ENCODE measurements at regions not wholly inside any gene's neighbourhood (a gene's known extent, or its start where the extent isn't known, plus 50 kb on each side); places are given as distances from the start of the nearest gene placed in this dataset.

DNA sequence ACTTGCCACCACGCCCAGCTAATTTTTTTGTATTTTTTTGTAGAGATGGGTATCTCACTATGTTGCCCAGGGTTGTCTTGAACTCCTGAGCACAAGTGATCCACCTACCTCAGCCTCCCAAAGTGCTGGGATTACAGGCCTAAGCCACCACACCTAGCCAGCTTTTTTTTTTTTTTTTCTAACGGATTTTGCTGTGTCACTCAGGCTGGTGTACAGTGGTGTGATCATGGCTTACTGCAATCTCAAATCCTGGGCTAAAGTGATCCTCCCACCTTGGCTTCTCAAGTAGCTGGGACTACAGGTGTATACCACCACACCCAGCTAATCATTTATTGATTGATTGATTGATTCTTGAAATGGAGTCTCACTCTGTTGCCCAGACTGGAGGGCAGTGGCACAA, 106.0 kb upstream of the TRIM24 start:
- DNase-seq = no peak
- Mint-ChIP-seq H3K4me3 (no peak overlapping the region), H3K4me1 (no peaks in the 10 kb centered on the region), H3K27ac (no peak overlapping the region), H3K27me3 (no peaks in the 10 kb centered on the region), H3K9me3 (ENCODE audit: insufficient read depth) (peaks cover 4% of the 10 kb centered on the region)
- Histone ChIP-seq H4K20me1 (ENCODE audit: control insufficient read depth, insufficient read depth, low read length, poor library complexity, severe bottlenecking) (no peaks in the 10 kb centered on the region), H2AFZ (ENCODE audit: insufficient read depth, low read depth, low read length, poor library complexity, severe bottlenecking) (no peak overlapping the region), H3K9me3 (ENCODE audit: control extremely low read depth in 1 of 3, control insufficient read depth in 2 of 3, insufficient read depth in 1 of 3, low read length in 2 of 3) (peaks cover 0 to 16% (median 2%) of the 10 kb centered on the region in 3 donors), H3K27ac (ENCODE audit: low read length in 2 of 2) (no peak overlapping the region), H3K4me1 (ENCODE audit: control insufficient read depth in 2 of 2, insufficient read depth in 2 of 2, low read length in 2 of 2) (no peaks in the 10 kb centered on the region), H3K9ac (ENCODE audit: low read length) (no peak overlapping the region), H3K4me2 (replicated peaks; ENCODE audit: low read depth, low read length, poor library complexity, severe bottlenecking) (no peak overlapping the region), H3K4me3 (ENCODE audit: control extremely low read depth in 1 of 5, extremely low read depth in 1 of 5, insufficient read depth in 1 of 5, low read depth in 2 of 5, low read length in 4 of 5) (no peak overlapping the region), H3K27me3 (replicated peaks in 1 of 4; ENCODE audit: control extremely low read depth in 1 of 4, control insufficient read depth in 3 of 4, insufficient read depth in 4 of 4, low read length in 3 of 4) (no peaks in the 10 kb centered on the region), H3K79me2 (ENCODE audit: control insufficient read depth, insufficient read depth, low read length) (no peaks in the 10 kb centered on the region), H3K36me3 (replicated peaks in 1 of 2; ENCODE audit: control extremely low read depth in 1 of 2, control insufficient read depth in 1 of 2, extremely low read depth in 1 of 2, insufficient read depth in 2 of 2, low read length in 1 of 2) (no peaks in the 10 kb centered on the region)
- POLR2A ChIA-PET = no interaction called here
- no peak for TF ChIP-seq CTCF (IDR thresholded peaks at IDR 0.05)
- TF ChIP-seq EZH2 (IDR thresholded peaks at IDR 0.05; ENCODE audit: borderline replicate concordance, insufficient read depth, low read depth, low read length, poor library complexity, severe bottlenecking) = no peak
- no peak for ATAC-seq (ENCODE audit: low read depth)
- intact Hi-C loops (cut with micrococcal nuclease) = no loop called here
- CTCF ChIA-PET = no interaction called here
- no CpG with 5 or more reads among the region's 2 CpGs for WGBS (ENCODE audit: insufficient coverage)

GRCh38 chr7:138355254-138355653, 104.8 kb upstream of the TRIM24 start:
- Histone ChIP-seq H3K9me3 (ENCODE audit: control extremely low read depth in 1 of 3, control insufficient read depth in 2 of 3, insufficient read depth in 1 of 3, low read length in 2 of 3) (peaks cover 0 to 14% (median 2%) of the 10 kb centered on the region in 3 donors), H3K27ac (ENCODE audit: low read length in 2 of 2) (no peak overlapping the region), H3K4me3 (ENCODE audit: control extremely low read depth in 1 of 5, extremely low read depth in 1 of 5, insufficient read depth in 1 of 5, low read depth in 2 of 5, low read length in 4 of 5) (no peak overlapping the region), H2AFZ (ENCODE audit: insufficient read depth, low read depth, low read length, poor library complexity, severe bottlenecking) (no peak overlapping the region), H3K4me1 (ENCODE audit: control insufficient read depth in 2 of 2, insufficient read depth in 2 of 2, low read length in 2 of 2) (no peaks in the 10 kb centered on the region), H3K9ac (ENCODE audit: low read length) (no peak overlapping the region), H3K27me3 (replicated peaks in 1 of 4; ENCODE audit: control extremely low read depth in 1 of 4, control insufficient read depth in 3 of 4, insufficient read depth in 4 of 4, low read length in 3 of 4) (no peaks in the 10 kb centered on the region), H3K4me2 (replicated peaks; ENCODE audit: low read depth, low read length, poor library complexity, severe bottlenecking) (no peak overlapping the region), H4K20me1 (ENCODE audit: control insufficient read depth, insufficient read depth, low read length, poor library complexity, severe bottlenecking) (no peaks in the 10 kb centered on the region), H3K36me3 (replicated peaks in 1 of 2; ENCODE audit: control extremely low read depth in 1 of 2, control insufficient read depth in 1 of 2, extremely low read depth in 1 of 2, insufficient read depth in 2 of 2, low read length in 1 of 2) (no peaks in the 10 kb centered on the region), H3K79me2 (ENCODE audit: control insufficient read depth, insufficient read depth, low read length) (no peaks in the 10 kb centered on the region)
- H3K9me3 Mint-ChIP-seq (ENCODE audit: insufficient read depth) = peaks cover 2% of the 10 kb centered on the region
- ChIA-PET CTCF (no interaction called here), POLR2A (no interaction called here)
- H3K4me1 Mint-ChIP-seq = no peaks in the 10 kb centered on the region
- DNase-seq = no peak
- WGBS (ENCODE audit: insufficient coverage) = 83% methylated on average over 1 of the region's 3 CpGs
- H3K27me3 Mint-ChIP-seq = no peaks in the 10 kb centered on the region
- no peak overlapping the region for H3K4me3 Mint-ChIP-seq
- intact Hi-C loops (cut with micrococcal nuclease) = no loop called here
- TF ChIP-seq CTCF (IDR thresholded peaks at IDR 0.05) (no peak), EZH2 (IDR thresholded peaks at IDR 0.05; ENCODE audit: borderline replicate concordance, insufficient read depth, low read depth, low read length, poor library complexity, severe bottlenecking) (no peak)
- no peak for ATAC-seq (ENCODE audit: low read depth)
- no peak overlapping the region for H3K27ac Mint-ChIP-seq
